Endodermal cell (in vitro differentiated cells): ENCODE measurements at regions not wholly inside any gene's neighbourhood (a gene's known extent, or its start where the extent isn't known, plus 50 kb on each side); places are given as distances from the start of the nearest gene placed in this dataset.

Experiments
- DNase-seq: peaks from one replicate; pipeline ENCODE4 v3.0.0-alpha.2; 2017
- H3K27ac ChIP-seq: 2 replicates; pipeline ENCODE4 v1.5.1; 2013; ENCODE audit warnings: mild to moderate bottlenecking, low read depth, low read length, moderate library complexity
- H3K27me3 ChIP-seq: 2 replicates; pipeline ENCODE4 v1.6.1; 2013; ENCODE audit warnings: mild to moderate bottlenecking, low read length, moderate library complexity; ENCODE audit not compliant: insufficient read depth, control insufficient read depth, poor library complexity, severe bottlenecking
- H3K36me3 ChIP-seq: 2 replicates; pipeline ENCODE4 v1.7.0; 2013; ENCODE audit warnings: mild to moderate bottlenecking, low read length, moderate library complexity; ENCODE audit not compliant: control insufficient read depth, insufficient read depth
- H3K4me1 ChIP-seq: one replicate; pipeline ENCODE4 v1.7.0; 2013; ENCODE audit warnings: low read length; ENCODE audit not compliant: control insufficient read depth, insufficient read depth
- H3K4me3 ChIP-seq: 2 replicates; pipeline ENCODE4 v1.5.1; 2013; ENCODE audit warnings: mild to moderate bottlenecking, low read length, moderate library complexity
- H3K9ac ChIP-seq: 2 replicates; pipeline ENCODE4 v1.6.1; 2013; ENCODE audit warnings: mild to moderate bottlenecking, low read length, moderate library complexity; ENCODE audit not compliant: poor library complexity, severe bottlenecking; ENCODE audit errors: extremely low read depth
- H3K9me3 ChIP-seq: 2 replicates; pipeline ENCODE4 v1.6.1; 2013; ENCODE audit warnings: mild to moderate bottlenecking, low read length, moderate library complexity; ENCODE audit not compliant: control insufficient read depth
- H3K27ac Mint-ChIP-seq: 2 replicates; pipeline ENCODE4 v1.8.0; 2020; ENCODE audit warnings: mixed read lengths
- H3K27me3 Mint-ChIP-seq: 2 replicates; pipeline ENCODE4 v1.8.0; 2021; ENCODE audit warnings: mild to moderate bottlenecking, mixed read lengths; ENCODE audit not compliant: insufficient read depth
- H3K36me3 Mint-ChIP-seq: 2 replicates; pipeline ENCODE4 v1.8.0; 2020; ENCODE audit warnings: low read depth, mixed read lengths
- H3K4me1 Mint-ChIP-seq: 2 replicates; pipeline ENCODE4 v1.8.0; 2020; ENCODE audit warnings: mixed read lengths
- H3K4me3 Mint-ChIP-seq: 2 replicates; pipeline ENCODE4 v1.8.0; 2020; ENCODE audit warnings: mild to moderate bottlenecking, moderate library complexity, mixed read lengths
- H3K9me3 Mint-ChIP-seq: 2 replicates; pipeline ENCODE4 v1.8.0; 2020; ENCODE audit warnings: mild to moderate bottlenecking, mixed read lengths
- CTCF ChIP-seq: fragments of 200-600 bp; sonication (generic); conservative IDR thresholded peaks from 2 replicates; pipeline ENCODE4 v1.5.0; 2021; ENCODE audit warnings: antibody characterized with exemption, mild to moderate bottlenecking
- WGBS, 2 experiments: methylation state at CpG; one replicate each; pipeline versions ENCODE4 v1.1.5 to v1.1.7; 2013; ENCODE audit warnings: missing lambda C conversion rate in 2 of 2, mixed read lengths in 1 of 2; ENCODE audit not compliant: insufficient coverage in 1 of 2, insufficient read length in 1 of 2; 5-methylcytosine and 5-hydroxymethylcytosine counted together

GRCh38 chr7:85074-85882 lies 107.1 kb upstream of the FAM20C start:
- Mint-ChIP-seq H3K4me3 (no peak overlapping the region), H3K9me3 (no peaks in the 10 kb centered on the region), H3K27me3 (peaks cover 6% of the 10 kb centered on the region), H3K27ac (no peak overlapping the region), H3K4me1 (peaks cover 26% of the 10 kb centered on the region), H3K36me3 (no peaks in the 10 kb centered on the region)
- H3K4me1 ChIP-seq, result no peaks in the 10 kb centered on the region
- no peak for TF ChIP-seq CTCF
- no peak overlapping the region for H3K9ac ChIP-seq
- no peaks in the 10 kb centered on the region for H3K9me3 ChIP-seq
- 89 to 90% methylated on average over 8 to 19 of the region's 19 CpGs for WGBS, 2 experiments
- no peak overlapping the region for H3K4me3 ChIP-seq
- no peaks in the 10 kb centered on the region for H3K36me3 ChIP-seq
- peak; percentile 53 for DNase-seq
- no peaks in the 10 kb centered on the region for H3K27me3 ChIP-seq
- no peak overlapping the region for H3K27ac ChIP-seq

- H3K27ac ChIP-seq, result no peak overlapping the region
- H3K9me3 Mint-ChIP-seq, result no peaks in the 10 kb centered on the region
- H3K4me3 ChIP-seq, result no peak overlapping the region
- H3K9me3 ChIP-seq, result no peaks in the 10 kb centered on the region
- H3K27me3 Mint-ChIP-seq, result peaks cover 3% of the 10 kb centered on the region
- no peaks in the 10 kb centered on the region for H3K36me3 Mint-ChIP-seq
- no peak for TF ChIP-seq CTCF
- H3K9ac ChIP-seq, result no peak overlapping the region
- no peaks in the 10 kb centered on the region for H3K27me3 ChIP-seq
- WGBS, 2 experiments, result 90 to 100% methylated on average over 3 to 11 of the region's 11 CpGs
- H3K27ac Mint-ChIP-seq, result no peak overlapping the region
- DNase-seq, result peak; percentile 26
- H3K4me1 Mint-ChIP-seq, result peaks cover 32% of the 10 kb centered on the region
- no peak overlapping the region for H3K4me3 Mint-ChIP-seq
- no peaks in the 10 kb centered on the region for H3K4me1 ChIP-seq
- no peaks in the 10 kb centered on the region for H3K36me3 ChIP-seq
Observed at GRCh38 chr7:85883-86515, 106.4 kb upstream of the FAM20C start.

- no peaks in the 10 kb centered on the region for H3K36me3 ChIP-seq
- TF ChIP-seq CTCF, result no peak
- H3K9me3 ChIP-seq, result no peaks in the 10 kb centered on the region
- Mint-ChIP-seq H3K9me3 (no peaks in the 10 kb centered on the region), H3K27ac (peak overlapping the region; percentile 64), H3K4me3 (no peak overlapping the region), H3K4me1 (peaks cover 35% of the 10 kb centered on the region), H3K36me3 (no peaks in the 10 kb centered on the region), H3K27me3 (peaks cover 2% of the 10 kb centered on the region)
- no peak for DNase-seq
- no peak overlapping the region for H3K27ac ChIP-seq
- H3K9ac ChIP-seq, result no peak overlapping the region
- no peaks in the 10 kb centered on the region for H3K27me3 ChIP-seq
- no peak overlapping the region for H3K4me3 ChIP-seq
- H3K4me1 ChIP-seq, result no peaks in the 10 kb centered on the region
- WGBS, 2 experiments, result 94 to 100% methylated on average over 2 to 7 of the region's 7 CpGs
Observed at GRCh38 chr7:86629-87028, 105.7 kb upstream of the FAM20C start.
